IMR-90 (cell line): ENCODE measurements at regions not wholly inside any gene's neighbourhood (a gene's known extent, or its start where the extent isn't known, plus 50 kb on each side); places are given as distances from the start of the nearest gene placed in this dataset.
"Not testable (repeated sequence)": the region's sequence is repeated elsewhere in the genome, so short reads cannot be mapped to it uniquely, and the experiment has no call there.

Experiments
- ATAC-seq: fragments of 200-7000 bp; cut with Tn5 transposase; 2 replicates; pipeline ENCODE4 v1.9.1; 2020; ENCODE audit warnings: low read depth, mild to moderate bottlenecking, moderate library complexity
- BruUV-seq: library from RNA; stranded (reverse); fragments of 400-500 nt; replicated peaks from 2 replicates; lab custom pipeline; 2021; lab: Mats Ljungman, UMichigan
- CTCF ChIA-PET: fragments of 300-600 bp; formaldehyde crosslinking; extraction: SDS; loops from one replicate; lab custom pipeline; 2021; ENCODE audit warnings: antibody characterized with exemption; lab: Yijun Ruan, JAX
- POLR2A ChIA-PET: fragments of 300-600 bp; sonication (Branson Sonifier 250); formaldehyde crosslinking; loops from one replicate; lab custom pipeline; 2022; ENCODE audit warnings: antibody characterized with exemption; ENCODE audit not compliant: unreplicated experiment; lab: Charles Lee
- DNase-seq: peaks from one replicate; pipeline ENCODE4 v3.0.0; 2013
- H2AFZ ChIP-seq: replicated peaks from 2 replicates; pipeline ENCODE3; 2013; ENCODE audit warnings: low read length, mild to moderate bottlenecking; ENCODE audit not compliant: poor library complexity
- H2AK5ac ChIP-seq: 2 replicates; pipeline ENCODE4 v1.6.1; 2013; ENCODE audit warnings: low read depth, low read length, inconsistent platforms
- H2AK9ac ChIP-seq: replicated peaks from 2 replicates; pipeline ENCODE3; 2013; ENCODE audit warnings: mild to moderate bottlenecking, low read depth, low read length, moderate library complexity; ENCODE audit not compliant: poor library complexity
- H2BK120ac ChIP-seq: 2 replicates; pipeline ENCODE4 v1.6.1; 2013; ENCODE audit warnings: low read depth, low read length, inconsistent platforms
- H2BK15ac ChIP-seq: 3 replicates; pipeline ENCODE4 v1.6.1; 2013; ENCODE audit warnings: low read depth, low read length, inconsistent platforms
- H2BK20ac ChIP-seq: 2 replicates; pipeline ENCODE4 v1.6.1; 2013; ENCODE audit warnings: low read depth, mild to moderate bottlenecking, inconsistent platforms, low read length, moderate library complexity
- H2BK5ac ChIP-seq: 2 replicates; pipeline ENCODE4 v1.6.1; 2013; ENCODE audit warnings: mild to moderate bottlenecking, low read depth, low read length, inconsistent platforms; ENCODE audit not compliant: poor library complexity, severe bottlenecking
- H3K14ac ChIP-seq: replicated peaks from 2 replicates; pipeline ENCODE4 v1.6.1; 2013; ENCODE audit warnings: low read depth, low read length, inconsistent platforms
- H3K18ac ChIP-seq: 2 replicates; pipeline ENCODE4 v1.6.1; 2013; ENCODE audit warnings: low read depth, low read length, control low read depth
- H3K23ac ChIP-seq: 2 replicates; pipeline ENCODE4 v1.6.1; 2013; ENCODE audit warnings: low read depth, low read length, inconsistent platforms
- H3K27ac ChIP-seq: 2 replicates; pipeline ENCODE4 v1.5.1; 2013; ENCODE audit warnings: mild to moderate bottlenecking, control low read depth, low read length; ENCODE audit not compliant: insufficient read depth
- H3K27me3 ChIP-seq: 2 replicates; pipeline ENCODE4 v1.6.1; 2013; ENCODE audit warnings: low read length; ENCODE audit not compliant: control insufficient read depth, insufficient read depth
- H3K36me3 ChIP-seq: 2 replicates; pipeline ENCODE4 v1.6.1; 2013; ENCODE audit warnings: low read length, mixed read lengths; ENCODE audit not compliant: control insufficient read depth, insufficient read depth
- H3K4ac ChIP-seq: 2 replicates; pipeline ENCODE4 v1.6.1; 2013; ENCODE audit warnings: low read depth, low read length, inconsistent platforms
- H3K4me1 ChIP-seq: 2 replicates; pipeline ENCODE4 v1.6.1; 2013; ENCODE audit warnings: low read length, mixed read lengths; ENCODE audit not compliant: control insufficient read depth, insufficient read depth
- H3K4me2 ChIP-seq: 2 replicates; pipeline ENCODE4 v1.6.1; 2013; ENCODE audit warnings: low read depth, mild to moderate bottlenecking, control low read depth, low read length, moderate library complexity
- H3K4me3 ChIP-seq: 2 replicates; pipeline ENCODE4 v1.5.1; 2013; ENCODE audit warnings: low read depth, mild to moderate bottlenecking, control low read depth, low read length, moderate library complexity; ENCODE audit not compliant: insufficient read depth
- H3K56ac ChIP-seq: 2 replicates; pipeline ENCODE4 v1.6.1; 2013; ENCODE audit warnings: low read length, inconsistent platforms; ENCODE audit not compliant: insufficient read depth; ENCODE audit errors: extremely low read depth
- H3K79me1 ChIP-seq, 2 experiments: 2 replicates each; pipeline ENCODE4 v1.6.1; 2013; ENCODE audit warnings: low read length in 2 of 2, inconsistent platforms in 1 of 2, low read depth in 1 of 2
- H3K9ac ChIP-seq: 2 replicates; pipeline ENCODE4 v1.6.1; 2013; ENCODE audit warnings: low read depth, low read length, control low read depth
- H3K9me1 ChIP-seq: 2 replicates; pipeline ENCODE4 v1.6.1; 2013; ENCODE audit warnings: low read length, inconsistent platforms; ENCODE audit not compliant: insufficient read depth
- H3K9me3 ChIP-seq: 2 replicates; pipeline ENCODE4 v1.6.1; 2013; ENCODE audit warnings: low read length; ENCODE audit not compliant: control insufficient read depth, insufficient read depth
- H4K20me1 ChIP-seq: 2 replicates; pipeline ENCODE4 v1.6.1; 2013; ENCODE audit warnings: low read length, inconsistent platforms; ENCODE audit not compliant: insufficient read depth
- H4K5ac ChIP-seq: 2 replicates; pipeline ENCODE4 v1.6.1; 2013; ENCODE audit warnings: mild to moderate bottlenecking, low read depth, low read length, control low read depth
- H4K8ac ChIP-seq, 2 experiments: 2 replicates each; pipeline ENCODE4 v1.6.1; 2013; ENCODE audit warnings: low read depth in 2 of 2, low read length in 2 of 2, control low read depth in 1 of 2, inconsistent platforms in 1 of 2
- H4K91ac ChIP-seq: 2 replicates; pipeline ENCODE4 v1.6.1; 2013; ENCODE audit warnings: low read depth, low read length, inconsistent platforms; ENCODE audit not compliant: insufficient read depth
- WGBS, 2 experiments: methylation state at CpG; one replicate each; pipeline versions ENCODE4 v1.1.5 to v1.1.7; 2013; ENCODE audit warnings: missing lambda C conversion rate in 2 of 2; ENCODE audit not compliant: insufficient read length in 1 of 2; ENCODE audit errors: extremely low coverage in 2 of 2; 5-methylcytosine and 5-hydroxymethylcytosine counted together
- dilution Hi-C: fragments of 300-500 bp; cut with HindIII; formaldehyde crosslinking; loops from one replicate; pipeline ENCODE4 v1.14.3; 2018; ENCODE audit warnings: low sequenced_read_pairs; ENCODE audit not compliant: unreplicated experiment
- in situ Hi-C: fragments of 300-500 bp; cut with MboI; formaldehyde crosslinking; loops from 3 replicates; pipeline ENCODE4 v1.14.3; 2019; ENCODE audit warnings: low sequenced_read_pairs, inconsistent platforms, mixed read lengths
- intact Hi-C: fragments of 100-400 bp; cut with micrococcal nuclease; formaldehyde crosslinking; loops from 2 replicates; pipeline ENCODE4 v1.10.0; 2022

DNA sequence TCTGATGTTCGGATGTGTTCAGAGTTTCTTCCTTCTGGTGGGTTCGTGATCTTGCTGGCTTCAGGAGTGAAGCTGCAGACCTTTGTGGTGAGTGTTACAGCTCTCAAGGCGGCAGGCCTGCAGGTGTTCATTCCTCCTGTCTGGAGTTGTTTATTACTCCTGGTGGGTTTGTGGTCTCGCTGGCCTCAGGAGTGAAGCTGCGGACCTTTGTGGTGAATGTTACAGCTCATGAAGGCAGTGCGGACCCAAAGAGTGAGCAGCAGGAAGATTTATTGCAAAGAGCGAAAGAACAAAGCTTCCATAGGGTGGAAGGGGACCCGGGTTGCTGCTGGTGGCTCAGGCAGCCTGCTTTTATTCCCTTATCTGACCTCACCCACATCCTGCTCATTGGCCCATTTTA is 1226.8 kb upstream of the EPHA6 start:
- H2AK9ac ChIP-seq, H3K79me1 ChIP-seq, H3K27me3 ChIP-seq, H4K91ac ChIP-seq, H2BK5ac ChIP-seq, CTCF ChIA-PET, H2AFZ ChIP-seq, dilution Hi-C loops, H3K56ac ChIP-seq, in situ Hi-C loops, H2BK120ac ChIP-seq, intact Hi-C loops, H4K8ac ChIP-seq, H3K14ac ChIP-seq, POLR2A ChIA-PET, H3K9me3 ChIP-seq, H2BK15ac ChIP-seq, H4K5ac ChIP-seq, H3K4me2 ChIP-seq, H3K9me1 ChIP-seq, H3K9ac ChIP-seq, DNase-seq, ATAC-seq, H3K4me3 ChIP-seq, H3K4ac ChIP-seq, H2BK20ac ChIP-seq, H3K4me1 ChIP-seq, BruUV-seq, H3K18ac ChIP-seq, H3K27ac ChIP-seq, H2AK5ac ChIP-seq, H3K23ac ChIP-seq, H4K20me1 ChIP-seq, H3K36me3 ChIP-seq: not testable (repeated sequence)
- no CpG with 5 or more reads among the region's 8 CpGs for WGBS, 2 experiments
